ENCODE measurements at regions not wholly inside any gene's neighbourhood (a gene's known extent, or its start where the extent isn't known, plus 50 kb on each side); places are given as distances from the start of the nearest gene placed in this dataset.

DNA sequence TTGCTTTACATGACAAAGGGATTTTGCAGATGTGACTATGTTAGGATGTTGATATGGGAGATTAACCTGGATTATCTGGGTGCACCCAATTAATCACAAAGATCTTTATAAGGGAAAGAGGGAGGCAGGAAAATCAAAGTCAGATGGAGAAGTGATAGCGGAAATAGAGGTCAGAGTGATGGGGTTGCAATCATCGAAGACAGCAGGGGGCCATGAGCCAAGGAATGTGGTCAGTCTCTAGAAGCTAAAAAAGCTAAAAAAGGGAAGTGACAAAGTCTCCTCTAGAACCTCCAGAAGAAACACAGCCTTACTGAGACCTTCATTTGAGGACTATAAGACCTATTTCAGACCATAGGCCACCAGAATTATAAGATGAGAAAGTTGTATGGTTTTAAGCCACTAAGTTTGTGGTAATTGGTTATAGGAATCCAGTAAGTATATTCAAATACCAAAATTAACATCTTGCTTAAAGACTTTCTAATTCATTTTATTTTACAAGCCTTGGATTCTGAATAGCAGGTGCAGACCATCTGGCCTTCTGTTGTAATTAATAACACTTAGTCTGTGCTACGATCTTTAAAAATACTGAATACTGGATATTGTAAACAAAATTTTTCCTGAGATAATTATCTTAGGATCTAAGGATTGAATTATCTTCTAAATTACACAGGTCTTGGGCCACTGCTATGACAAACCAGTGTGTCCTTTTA is 493.4 kb upstream of the PCDH20 start:
- DNase-seq (ENCODE audit: low spot score, unreplicated experiment): no peak
- no peak overlapping the region for H3K4me3 Mint-ChIP-seq (ENCODE audit: low read depth)
- H3K27ac Mint-ChIP-seq: no peak overlapping the region
- H3K27me3 Mint-ChIP-seq: no peaks in the 10 kb centered on the region
- no peaks in the 10 kb centered on the region for H3K4me1 Mint-ChIP-seq (ENCODE audit: low read depth)
- H3K36me3 Mint-ChIP-seq (ENCODE audit: insufficient read depth): no peaks in the 10 kb centered on the region
- no peak for TF ChIP-seq CTCF (IDR thresholded peaks at IDR 0.05; ENCODE audit: unreplicated experiment)
- H3K9me3 Mint-ChIP-seq (ENCODE audit: low read depth): no peaks in the 10 kb centered on the region

- Mint-ChIP-seq H3K4me3 (ENCODE audit: low read depth) (no peak overlapping the region), H3K27me3 (no peaks in the 10 kb centered on the region), H3K9me3 (ENCODE audit: low read depth) (no peaks in the 10 kb centered on the region), H3K36me3 (ENCODE audit: insufficient read depth) (no peaks in the 10 kb centered on the region), H3K4me1 (ENCODE audit: low read depth) (no peaks in the 10 kb centered on the region), H3K27ac (no peak overlapping the region)
- DNase-seq (ENCODE audit: low spot score, unreplicated experiment): no peak
- no peak for TF ChIP-seq CTCF (IDR thresholded peaks at IDR 0.05; ENCODE audit: unreplicated experiment)
Observed at GRCh38 chr13:61905054-61905453, 489.4 kb upstream of the PCDH20 start.

DNA sequence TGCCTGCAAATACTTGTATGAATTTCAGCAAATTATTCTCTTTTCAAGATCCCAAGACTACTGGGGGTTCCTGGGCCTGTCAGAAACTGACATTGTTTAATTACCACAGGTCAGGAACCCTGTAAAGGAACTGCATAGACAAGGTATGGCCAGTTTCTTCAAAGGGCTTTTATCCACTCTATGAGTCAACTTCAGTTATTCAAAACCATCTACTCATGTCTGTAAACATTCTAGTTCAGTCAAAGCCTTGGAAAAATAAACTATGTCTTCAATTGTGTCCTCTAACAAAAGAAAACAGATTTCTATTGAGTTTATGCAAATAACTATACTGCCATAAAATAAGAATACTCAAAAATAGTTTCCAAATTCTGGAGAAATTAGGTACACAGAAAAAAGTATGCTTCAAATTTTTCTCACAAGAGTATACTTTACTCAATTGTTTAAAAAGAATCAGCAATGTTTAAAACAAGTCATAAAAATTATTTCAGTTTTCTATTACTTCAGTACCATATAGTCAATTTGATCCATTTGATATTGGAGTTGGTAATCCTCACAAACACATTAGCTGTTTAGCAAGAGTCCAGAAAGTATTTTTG is 486.4 kb upstream of the PCDH20 start:
- H3K27ac Mint-ChIP-seq: no peak overlapping the region
- TF ChIP-seq CTCF (IDR thresholded peaks at IDR 0.05; ENCODE audit: unreplicated experiment): no peak

DNA sequence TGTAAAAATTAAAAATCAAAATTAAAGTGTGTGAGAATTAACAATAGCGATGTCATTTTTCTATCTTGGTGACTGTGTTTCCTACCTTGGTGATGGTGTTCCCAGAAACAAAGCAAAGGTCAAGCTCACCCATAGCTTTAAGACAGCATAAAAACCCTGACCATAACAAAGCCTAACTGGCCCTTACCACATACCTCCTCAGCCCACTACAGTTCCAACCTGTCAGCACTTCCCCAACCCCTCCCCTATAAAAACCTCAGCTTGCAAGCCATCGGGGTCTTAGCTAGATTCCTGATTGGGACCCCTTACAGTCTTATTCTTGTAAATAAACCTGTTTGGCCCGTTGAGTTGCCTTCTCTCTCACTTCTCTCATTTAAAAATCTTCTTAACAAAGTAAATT is 484.4 kb upstream of the PCDH20 start:
- no peak overlapping the region for H3K27ac Mint-ChIP-seq
- no peak for DNase-seq (ENCODE audit: low spot score, unreplicated experiment)

More for the DNA sequence above, 486.4 kb upstream of the PCDH20 start:
- DNase-seq (ENCODE audit: low spot score, unreplicated experiment): no peak
- Mint-ChIP-seq H3K27me3 (no peaks in the 10 kb centered on the region), H3K4me1 (ENCODE audit: low read depth) (no peaks in the 10 kb centered on the region), H3K4me3 (ENCODE audit: low read depth) (no peak overlapping the region), H3K36me3 (ENCODE audit: insufficient read depth) (no peaks in the 10 kb centered on the region), H3K9me3 (ENCODE audit: low read depth) (no peaks in the 10 kb centered on the region)

GRCh38 chr13:61898207-61898606 is 482.6 kb upstream of the PCDH20 start:
- Mint-ChIP-seq H3K27ac (no peak overlapping the region), H3K4me1 (ENCODE audit: low read depth) (no peaks in the 10 kb centered on the region)

More for the DNA sequence above, 484.4 kb upstream of the PCDH20 start:
- Mint-ChIP-seq H3K27me3 (no peaks in the 10 kb centered on the region), H3K9me3 (ENCODE audit: low read depth) (no peaks in the 10 kb centered on the region), H3K4me3 (ENCODE audit: low read depth) (no peak overlapping the region), H3K4me1 (ENCODE audit: low read depth) (no peaks in the 10 kb centered on the region), H3K36me3 (ENCODE audit: insufficient read depth) (no peaks in the 10 kb centered on the region)
- TF ChIP-seq CTCF (IDR thresholded peaks at IDR 0.05; ENCODE audit: unreplicated experiment): no peak

More at GRCh38 chr13:61898207-61898606, 482.6 kb upstream of the PCDH20 start:
- H3K4me3 Mint-ChIP-seq (ENCODE audit: low read depth): no peak overlapping the region
- TF ChIP-seq CTCF (IDR thresholded peaks at IDR 0.05; ENCODE audit: unreplicated experiment): no peak
- DNase-seq (ENCODE audit: low spot score, unreplicated experiment): no peak
- no peaks in the 10 kb centered on the region for H3K36me3 Mint-ChIP-seq (ENCODE audit: insufficient read depth)
- no peaks in the 10 kb centered on the region for H3K9me3 Mint-ChIP-seq (ENCODE audit: low read depth)
- no peaks in the 10 kb centered on the region for H3K27me3 Mint-ChIP-seq
